HG03066 (cell line): ENCODE measurements at regions not wholly inside any gene's neighbourhood (a gene's known extent, or its start where the extent isn't known, plus 50 kb on each side); places are given as distances from the start of the nearest gene placed in this dataset.

Source experiments
- ATAC-seq: cut with Tn5 transposase; IDR thresholded peaks from one replicate; pipeline ENCODE4 v1.9.1; 2021; ENCODE audit warnings: low read depth; ENCODE audit not compliant: unreplicated experiment

GRCh38 chr21:31570824-31571566 lies 88.5 kb upstream of the SOD1 start:
- no peak for ATAC-seq

- no peak for ATAC-seq
These were observed 92.9 kb upstream of the SOD1 start for GRCh38 chr21:31566611-31567010.

GRCh38 chr21:31566064-31566463 lies 93.4 kb upstream of the SOD1 start:
- no peak for ATAC-seq

GRCh38 chr21:31564439-31564838 lies 95.1 kb upstream of the SOD1 start:
- no peak for ATAC-seq

GRCh38 chr21:31560479-31560878 lies 99.0 kb upstream of the SOD1 start:
- no peak for ATAC-seq

GRCh38 chr21:31559368-31560119 lies 99.9 kb upstream of the SOD1 start:
- peak; percentile 74 for ATAC-seq

- ATAC-seq, result peak; percentile 74
These were observed 100.5 kb upstream of the SOD1 start for GRCh38 chr21:31558962-31559367.

- no peak for ATAC-seq
These were observed 101.1 kb upstream of the SOD1 start for GRCh38 chr21:31558189-31558961.

- ATAC-seq, result no peak
These were observed 101.9 kb upstream of the SOD1 start for GRCh38 chr21:31557421-31558188.

- no peak for ATAC-seq
These were observed 102.8 kb upstream of the SOD1 start for GRCh38 chr21:31556662-31557061.

- no peak for ATAC-seq
These were observed 103.7 kb upstream of the SOD1 start for GRCh38 chr21:31555741-31556191.

GRCh38 chr21:31554511-31555022 lies 104.9 kb upstream of the SOD1 start:
- peak; percentile 55 for ATAC-seq

GRCh38 chr21:31553926-31554325 lies 105.6 kb upstream of the SOD1 start:
- ATAC-seq, result no peak

GRCh38 chr21:31553461-31553860 lies 106.0 kb upstream of the SOD1 start:
- no peak for ATAC-seq

GRCh38 chr21:31552826-31553225 lies 106.7 kb upstream of the SOD1 start:
- ATAC-seq, result no peak

- no peak for ATAC-seq
These were observed 109.4 kb upstream of the SOD1 start for GRCh38 chr21:31550070-31550469.

GRCh38 chr21:31548688-31549087 lies 110.8 kb upstream of the SOD1 start:
- ATAC-seq, result no peak

- ATAC-seq, result no peak
These were observed 112.9 kb upstream of the SOD1 start for GRCh38 chr21:31546443-31547170.

GRCh38 chr21:31545036-31545435 lies 114.5 kb upstream of the SOD1 start:
- ATAC-seq, result no peak

- ATAC-seq, result no peak
These were observed 116.3 kb upstream of the SOD1 start for GRCh38 chr21:31543191-31543590.
